Kidney epithelial cell (primary cell): ENCODE measurements at regions not wholly inside any gene's neighbourhood (a gene's known extent, or its start where the extent isn't known, plus 50 kb on each side); places are given as distances from the start of the nearest gene placed in this dataset.

Experiments
- DNase-seq: peaks from one replicate; pipeline ENCODE4 v3.0.0-alpha.2; 2010; ENCODE audit warnings: low read depth
- H3K27me3 ChIP-seq: 2 replicates; pipeline ENCODE4 v1.6.0; 2011; ENCODE audit warnings: low read length; ENCODE audit not compliant: control insufficient read depth, insufficient read depth
- H3K36me3 ChIP-seq: 2 replicates; pipeline ENCODE4 v1.5.1; 2011; ENCODE audit warnings: low read length; ENCODE audit not compliant: control insufficient read depth, insufficient read depth
- H3K4me3 ChIP-seq: 2 replicates; pipeline ENCODE4 v1.5.1; 2011; ENCODE audit warnings: low read depth, mild to moderate bottlenecking, control low read depth, low read length
- TF ChIP-seq, protein P1 (sequence below): IDR thresholded peaks from 2 replicates; pipeline ENCODE4 v1.5.1; 2011; ENCODE audit warnings: mild to moderate bottlenecking, moderate library complexity, low read length, control low read depth, inconsistent platforms; ENCODE audit not compliant: insufficient read depth, poor library complexity, severe bottlenecking

DNA sequence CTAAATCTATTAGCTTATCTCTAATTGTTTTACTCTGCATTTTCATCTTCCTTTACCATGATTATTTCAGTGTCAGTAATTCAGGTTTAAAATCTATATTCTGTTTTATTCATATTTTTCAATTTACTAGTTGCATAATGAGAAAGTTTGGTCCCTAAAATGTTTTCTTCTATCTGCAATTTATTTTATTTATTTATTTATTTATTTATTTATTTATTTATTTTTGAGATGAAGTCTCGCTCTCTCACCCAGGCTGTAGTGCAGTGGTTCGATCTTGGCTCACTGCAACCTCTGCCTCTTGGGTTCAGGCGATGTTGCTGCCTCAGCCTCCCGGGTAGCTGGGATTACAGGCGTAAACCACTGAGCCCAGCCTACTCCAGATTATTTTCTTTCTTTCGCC is 1597.3 kb downstream of the CDH8 start:
- no peak for DNase-seq
- Histone ChIP-seq H3K36me3 (no peaks in the 10 kb centered on the region), H3K4me3 (no peak overlapping the region), H3K27me3 (no peaks in the 10 kb centered on the region)
- TF ChIP-seq, protein P1, sequence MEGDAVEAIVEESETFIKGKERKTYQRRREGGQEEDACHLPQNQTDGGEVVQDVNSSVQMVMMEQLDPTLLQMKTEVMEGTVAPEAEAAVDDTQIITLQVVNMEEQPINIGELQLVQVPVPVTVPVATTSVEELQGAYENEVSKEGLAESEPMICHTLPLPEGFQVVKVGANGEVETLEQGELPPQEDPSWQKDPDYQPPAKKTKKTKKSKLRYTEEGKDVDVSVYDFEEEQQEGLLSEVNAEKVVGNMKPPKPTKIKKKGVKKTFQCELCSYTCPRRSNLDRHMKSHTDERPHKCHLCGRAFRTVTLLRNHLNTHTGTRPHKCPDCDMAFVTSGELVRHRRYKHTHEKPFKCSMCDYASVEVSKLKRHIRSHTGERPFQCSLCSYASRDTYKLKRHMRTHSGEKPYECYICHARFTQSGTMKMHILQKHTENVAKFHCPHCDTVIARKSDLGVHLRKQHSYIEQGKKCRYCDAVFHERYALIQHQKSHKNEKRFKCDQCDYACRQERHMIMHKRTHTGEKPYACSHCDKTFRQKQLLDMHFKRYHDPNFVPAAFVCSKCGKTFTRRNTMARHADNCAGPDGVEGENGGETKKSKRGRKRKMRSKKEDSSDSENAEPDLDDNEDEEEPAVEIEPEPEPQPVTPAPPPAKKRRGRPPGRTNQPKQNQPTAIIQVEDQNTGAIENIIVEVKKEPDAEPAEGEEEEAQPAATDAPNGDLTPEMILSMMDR, result no peak

DNA sequence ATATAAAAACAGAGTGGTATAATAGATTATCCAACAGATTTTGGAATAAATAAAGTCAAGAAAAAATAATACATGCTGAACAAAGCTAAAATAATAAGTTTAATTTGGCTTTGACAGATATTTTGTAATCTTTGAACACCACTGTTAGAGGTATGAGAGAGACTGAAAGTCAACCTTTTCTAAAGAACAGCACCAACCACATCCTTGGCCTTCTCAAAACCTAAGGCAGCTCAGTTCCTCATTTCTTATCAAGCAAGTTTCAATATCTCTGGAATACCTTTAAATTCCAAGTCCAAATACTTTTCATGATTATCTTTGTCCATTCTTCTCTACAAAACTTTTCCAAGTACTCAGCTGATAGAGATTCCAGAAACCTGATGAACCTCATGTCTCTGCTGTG is 1603.8 kb downstream of the CDH8 start:
- Histone ChIP-seq H3K27me3 (no peaks in the 10 kb centered on the region), H3K36me3 (no peaks in the 10 kb centered on the region), H3K4me3 (no peak overlapping the region)
- DNase-seq, result no peak
- TF ChIP-seq, protein P1, result no peak

DNA sequence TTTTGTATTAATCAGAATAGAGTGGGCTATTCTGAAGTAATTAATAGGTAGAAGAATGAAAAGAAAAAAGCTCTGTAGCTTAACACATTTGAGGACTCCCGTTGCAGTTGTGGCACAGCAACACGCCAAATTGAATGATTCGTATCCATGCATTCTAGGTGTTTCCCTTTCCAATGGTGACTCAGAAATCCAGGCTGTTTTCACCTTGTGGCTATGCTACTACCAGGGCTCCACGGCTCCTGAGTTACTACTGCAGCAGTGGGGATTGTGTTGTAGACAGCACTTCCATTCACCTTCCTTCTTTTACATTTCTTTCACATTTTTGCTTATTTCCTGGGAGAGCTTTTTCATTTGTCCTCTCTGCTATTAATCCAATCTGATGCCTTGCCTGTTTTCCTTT is 1616.4 kb downstream of the CDH8 start:
- Histone ChIP-seq H3K36me3 (no peaks in the 10 kb centered on the region), H3K4me3 (no peak overlapping the region), H3K27me3 (no peaks in the 10 kb centered on the region)
- no peak for DNase-seq
- TF ChIP-seq, protein P1, result no peak

DNA sequence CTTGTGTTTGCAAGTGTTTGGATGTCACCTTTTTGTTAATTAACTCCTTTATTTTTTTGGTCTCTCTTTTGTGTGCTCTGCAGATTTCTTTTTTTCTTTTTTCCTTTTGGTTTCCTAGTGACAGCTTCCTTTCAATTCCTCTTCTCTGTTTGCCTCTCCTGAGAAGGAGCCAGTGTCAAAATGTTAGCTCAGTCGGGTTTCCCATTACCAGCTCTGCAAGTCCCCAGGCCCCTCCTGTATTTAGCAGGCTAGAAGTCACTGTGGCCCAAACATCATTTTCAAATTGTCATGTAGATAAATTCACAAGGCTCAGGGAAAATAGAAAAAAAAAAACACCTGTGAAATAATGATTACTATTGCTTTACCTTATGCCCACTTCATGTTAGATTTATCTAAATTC is 1621.6 kb downstream of the CDH8 start:
- no peak overlapping the region for H3K4me3 ChIP-seq
- H3K36me3 ChIP-seq, result no peaks in the 10 kb centered on the region
- DNase-seq, result no peak
- TF ChIP-seq, protein P1, result no peak
- H3K27me3 ChIP-seq, result no peaks in the 10 kb centered on the region

DNA sequence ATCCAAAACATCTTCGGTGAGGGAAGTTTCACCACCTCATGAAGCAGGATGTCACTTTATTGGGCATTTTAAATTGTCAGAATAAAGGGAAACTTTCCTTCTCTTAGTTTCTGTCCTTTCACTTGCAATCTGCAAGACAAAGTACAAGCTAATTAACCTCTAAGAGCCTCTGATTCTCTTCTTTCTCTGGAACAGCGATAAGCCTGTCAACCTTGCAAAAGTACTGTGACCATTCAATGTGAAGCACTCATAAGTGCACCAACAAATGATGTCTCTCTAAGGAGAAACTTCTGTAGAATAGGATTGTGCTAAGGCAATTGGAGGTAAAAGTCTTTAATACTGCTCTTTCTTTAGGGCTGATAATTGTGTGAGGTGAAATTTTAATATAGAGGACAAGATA is 1622.3 kb downstream of the CDH8 start:
- H3K27me3 ChIP-seq, result no peaks in the 10 kb centered on the region
- TF ChIP-seq, protein P1, result no peak
- no peak for DNase-seq
- H3K4me3 ChIP-seq, result no peak overlapping the region
- H3K36me3 ChIP-seq, result no peaks in the 10 kb centered on the region

DNA sequence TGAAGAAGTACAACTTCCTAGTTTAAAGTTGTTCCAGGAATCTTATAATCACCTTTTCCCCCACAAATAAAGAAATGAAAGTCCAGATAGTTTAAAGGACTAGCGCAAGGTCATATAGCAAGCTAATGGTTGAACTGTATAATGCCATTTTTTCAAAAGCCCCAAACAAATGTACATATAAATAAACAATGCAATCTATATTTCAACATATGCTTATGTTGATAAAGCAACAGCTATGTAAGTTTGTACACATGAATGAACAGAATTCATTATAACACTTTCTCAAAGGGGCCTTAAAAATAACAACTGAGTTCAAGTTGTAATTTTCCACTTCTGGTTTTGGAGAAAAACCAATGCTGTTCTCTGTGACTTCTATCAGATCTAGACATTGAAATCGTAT is 1628.6 kb downstream of the CDH8 start:
- H3K4me3 ChIP-seq, result no peak overlapping the region
- no peak for DNase-seq
- H3K27me3 ChIP-seq, result no peaks in the 10 kb centered on the region
- no peaks in the 10 kb centered on the region for H3K36me3 ChIP-seq
- TF ChIP-seq, protein P1, result no peak
